GM19239 (cell line): ENCODE measurements at regions not wholly inside any gene's neighbourhood (a gene's known extent, or its start where the extent isn't known, plus 50 kb on each side); places are given as distances from the start of the nearest gene placed in this dataset.
A peak's percentile ranks its signal among the peaks of the same experiment; 100 is the strongest.
"Not testable (repeated sequence)": the region's sequence is repeated elsewhere in the genome, so short reads cannot be mapped to it uniquely, and the experiment has no call there.

Experiments
- DNase-seq: peaks from one replicate; pipeline ENCODE4 v3.0.0; 2011; ENCODE audit warnings: low spot score; ENCODE audit not compliant: insufficient read length
- FAIRE-seq: peaks from 2 replicates; lab custom pipeline; 2011; peaks lifted over from hg19 to GRCh38; lab: Jason Lieb, UNC

- DNase-seq (no peak), FAIRE-seq (no peak)
Measured at GRCh38 chr10:56109454-56109853, 251.6 kb downstream of the ZWINT start.

GRCh38 chr10:56104923-56105322 is 256.1 kb downstream of the ZWINT start:
- FAIRE-seq (no peak), DNase-seq (no peak)

GRCh38 chr10:56104487-56104886 is 256.6 kb downstream of the ZWINT start:
- DNase-seq (no peak), FAIRE-seq (peak; percentile 45)

- DNase-seq (no peak), FAIRE-seq (no peak)
Measured at GRCh38 chr10:56096226-56096517, 264.9 kb downstream of the ZWINT start.

- FAIRE-seq: no peak
- no peak for DNase-seq
Measured at GRCh38 chr10:56095506-56096225, 265.4 kb downstream of the ZWINT start.

- not testable (repeated sequence) for FAIRE-seq, DNase-seq
Measured at GRCh38 chr10:56093645-56094044, 267.4 kb downstream of the ZWINT start.

GRCh38 chr10:56091872-56092271 is 269.2 kb downstream of the ZWINT start:
- DNase-seq: no peak
- no peak for FAIRE-seq

GRCh38 chr10:56090914-56091540 is 270.0 kb downstream of the ZWINT start:
- no peak for DNase-seq
- no peak for FAIRE-seq

- FAIRE-seq (no peak), DNase-seq (no peak)
Measured at GRCh38 chr10:56085406-56086122, 275.5 kb downstream of the ZWINT start.

GRCh38 chr10:56082169-56082568 is 278.9 kb downstream of the ZWINT start:
- no peak for FAIRE-seq

GRCh38 chr10:56068473-56069263 is 292.4 kb downstream of the ZWINT start:
- DNase-seq: no peak
- no peak for FAIRE-seq

More at GRCh38 chr10:56082169-56082568, 278.9 kb downstream of the ZWINT start:
- DNase-seq: no peak

GRCh38 chr10:56068040-56068439 is 293.0 kb downstream of the ZWINT start:
- FAIRE-seq (no peak), DNase-seq (no peak)

GRCh38 chr10:56063642-56064041 is 297.4 kb downstream of the ZWINT start:
- DNase-seq (no peak), FAIRE-seq (no peak)

- FAIRE-seq (no peak), DNase-seq (no peak)
Measured at GRCh38 chr10:56057860-56058259, 303.2 kb downstream of the ZWINT start.

- no peak for FAIRE-seq
Measured at GRCh38 chr10:56035489-56035888, 325.6 kb downstream of the ZWINT start.

GRCh38 chr10:56028298-56029132 is 332.5 kb downstream of the ZWINT start:
- no peak for FAIRE-seq

More at GRCh38 chr10:56035489-56035888, 325.6 kb downstream of the ZWINT start:
- DNase-seq: no peak

GRCh38 chr10:56012101-56012500 is 349.0 kb downstream of the ZWINT start:
- FAIRE-seq (no peak), DNase-seq (no peak)

More at GRCh38 chr10:56028298-56029132, 332.5 kb downstream of the ZWINT start:
- no peak for DNase-seq

GRCh38 chr10:56003555-56003954 is 357.5 kb downstream of the ZWINT start:
- FAIRE-seq: no peak
- no peak for DNase-seq

GRCh38 chr10:55989188-55989587 is 371.9 kb downstream of the ZWINT start:
- no peak for DNase-seq
- FAIRE-seq: no peak

- DNase-seq: no peak
Measured at GRCh38 chr10:55979203-55979602, 381.9 kb downstream of the ZWINT start.

More at GRCh38 chr10:55979203-55979602, 381.9 kb downstream of the ZWINT start:
- no peak for FAIRE-seq
